ENCODE measurements at regions not wholly inside any gene's neighbourhood (a gene's known extent, or its start where the extent isn't known, plus 50 kb on each side); places are given as distances from the start of the nearest gene placed in this dataset.

DNA sequence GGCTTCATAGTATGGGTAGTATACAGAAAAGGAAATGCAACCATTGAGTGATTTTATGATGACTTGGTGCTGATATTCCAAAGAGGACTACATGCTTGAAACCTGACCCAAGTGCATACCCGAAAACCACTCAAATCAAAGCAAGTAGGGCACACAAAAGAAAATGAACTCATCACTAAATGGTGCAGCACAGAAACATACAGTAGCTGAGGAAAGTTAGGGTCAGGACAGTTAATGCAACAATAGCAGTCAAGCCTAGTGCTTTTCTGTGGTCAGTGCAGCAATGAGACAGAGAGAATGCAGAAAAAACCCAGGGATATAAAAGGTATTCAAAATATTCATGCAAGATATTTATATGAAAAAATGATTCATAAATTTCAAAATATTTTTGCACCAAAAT, 711.1 kb downstream of the EPHA7 start:
- TF ChIP-seq EZH2 (IDR thresholded peaks at IDR 0.05; ENCODE audit: low read length) = no peak
- TF ChIP-seq, protein P1, sequence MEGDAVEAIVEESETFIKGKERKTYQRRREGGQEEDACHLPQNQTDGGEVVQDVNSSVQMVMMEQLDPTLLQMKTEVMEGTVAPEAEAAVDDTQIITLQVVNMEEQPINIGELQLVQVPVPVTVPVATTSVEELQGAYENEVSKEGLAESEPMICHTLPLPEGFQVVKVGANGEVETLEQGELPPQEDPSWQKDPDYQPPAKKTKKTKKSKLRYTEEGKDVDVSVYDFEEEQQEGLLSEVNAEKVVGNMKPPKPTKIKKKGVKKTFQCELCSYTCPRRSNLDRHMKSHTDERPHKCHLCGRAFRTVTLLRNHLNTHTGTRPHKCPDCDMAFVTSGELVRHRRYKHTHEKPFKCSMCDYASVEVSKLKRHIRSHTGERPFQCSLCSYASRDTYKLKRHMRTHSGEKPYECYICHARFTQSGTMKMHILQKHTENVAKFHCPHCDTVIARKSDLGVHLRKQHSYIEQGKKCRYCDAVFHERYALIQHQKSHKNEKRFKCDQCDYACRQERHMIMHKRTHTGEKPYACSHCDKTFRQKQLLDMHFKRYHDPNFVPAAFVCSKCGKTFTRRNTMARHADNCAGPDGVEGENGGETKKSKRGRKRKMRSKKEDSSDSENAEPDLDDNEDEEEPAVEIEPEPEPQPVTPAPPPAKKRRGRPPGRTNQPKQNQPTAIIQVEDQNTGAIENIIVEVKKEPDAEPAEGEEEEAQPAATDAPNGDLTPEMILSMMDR (optimal IDR thresholded peaks at IDR 0.05 in 1 of 3, IDR thresholded peaks at IDR 0.05 in 1 of 3, conservative IDR thresholded peaks at IDR 0.05 in 1 of 3; ENCODE audit: extremely low read depth in 1 of 3, insufficient read depth in 2 of 3, low read length in 3 of 3) = no peak

Measured in keratinocyte (primary cell).